ENCODE measurements at regions not wholly inside any gene's neighbourhood (a gene's known extent, or its start where the extent isn't known, plus 50 kb on each side); places are given as distances from the start of the nearest gene placed in this dataset.
"Not testable (repeated sequence)": the region's sequence is repeated elsewhere in the genome, so short reads cannot be mapped to it uniquely, and the experiment has no call there.

GRCh38 chr2:230634146-230634545, 78.5 kb upstream of the CAB39 start:
- no peak overlapping the region for H3K4me3 ChIP-seq (ENCODE audit: low read depth, low read length)
- no peak for DNase-seq (ENCODE audit: low read depth)
- TF ChIP-seq, protein P1, sequence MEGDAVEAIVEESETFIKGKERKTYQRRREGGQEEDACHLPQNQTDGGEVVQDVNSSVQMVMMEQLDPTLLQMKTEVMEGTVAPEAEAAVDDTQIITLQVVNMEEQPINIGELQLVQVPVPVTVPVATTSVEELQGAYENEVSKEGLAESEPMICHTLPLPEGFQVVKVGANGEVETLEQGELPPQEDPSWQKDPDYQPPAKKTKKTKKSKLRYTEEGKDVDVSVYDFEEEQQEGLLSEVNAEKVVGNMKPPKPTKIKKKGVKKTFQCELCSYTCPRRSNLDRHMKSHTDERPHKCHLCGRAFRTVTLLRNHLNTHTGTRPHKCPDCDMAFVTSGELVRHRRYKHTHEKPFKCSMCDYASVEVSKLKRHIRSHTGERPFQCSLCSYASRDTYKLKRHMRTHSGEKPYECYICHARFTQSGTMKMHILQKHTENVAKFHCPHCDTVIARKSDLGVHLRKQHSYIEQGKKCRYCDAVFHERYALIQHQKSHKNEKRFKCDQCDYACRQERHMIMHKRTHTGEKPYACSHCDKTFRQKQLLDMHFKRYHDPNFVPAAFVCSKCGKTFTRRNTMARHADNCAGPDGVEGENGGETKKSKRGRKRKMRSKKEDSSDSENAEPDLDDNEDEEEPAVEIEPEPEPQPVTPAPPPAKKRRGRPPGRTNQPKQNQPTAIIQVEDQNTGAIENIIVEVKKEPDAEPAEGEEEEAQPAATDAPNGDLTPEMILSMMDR (conservative IDR thresholded peaks at IDR 0.05; ENCODE audit: low read depth, low read length) = no peak

GRCh38 chr2:230634721-230635313, 77.8 kb upstream of the CAB39 start:
- DNase-seq (ENCODE audit: low read depth); H3K4me3 ChIP-seq (ENCODE audit: low read depth, low read length): not testable (repeated sequence)

- TF ChIP-seq, protein P1 (conservative IDR thresholded peaks at IDR 0.05; ENCODE audit: low read depth, low read length) = no peak
- no peak for DNase-seq (ENCODE audit: low read depth)
- H3K4me3 ChIP-seq (ENCODE audit: low read depth, low read length) = no peak overlapping the region
These were observed 75.9 kb upstream of the CAB39 start for GRCh38 chr2:230636684-230637271.

- DNase-seq (ENCODE audit: low read depth); H3K4me3 ChIP-seq (ENCODE audit: low read depth, low read length): not testable (repeated sequence)
These were observed 75.2 kb upstream of the CAB39 start for GRCh38 chr2:230637486-230637885.

DNA sequence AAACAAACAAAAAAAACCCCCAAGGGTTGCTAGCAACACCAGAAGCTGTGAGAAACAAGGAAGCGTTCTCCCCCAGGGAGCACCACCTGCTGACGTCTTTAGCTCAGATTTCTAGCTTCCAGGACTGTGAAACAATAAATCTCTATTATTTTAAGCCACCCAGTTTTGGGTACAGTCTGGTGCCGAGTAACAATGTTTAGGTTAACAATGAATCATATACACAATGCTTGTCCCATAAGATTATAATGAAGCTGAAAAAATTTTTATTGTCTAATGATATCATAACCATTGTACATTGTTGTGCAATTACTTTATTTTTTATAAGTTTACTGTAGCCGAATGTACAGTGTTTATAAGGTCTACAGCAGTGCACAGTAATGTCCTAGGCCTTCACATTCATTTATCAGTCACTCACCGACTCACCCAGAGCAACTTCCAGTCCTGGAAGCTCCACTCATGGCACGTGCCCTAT, 72.1 kb upstream of the CAB39 start:
- TF ChIP-seq, protein P1 (conservative IDR thresholded peaks at IDR 0.05; ENCODE audit: low read depth, low read length) = no peak
- no peak for DNase-seq (ENCODE audit: low read depth)

DNA sequence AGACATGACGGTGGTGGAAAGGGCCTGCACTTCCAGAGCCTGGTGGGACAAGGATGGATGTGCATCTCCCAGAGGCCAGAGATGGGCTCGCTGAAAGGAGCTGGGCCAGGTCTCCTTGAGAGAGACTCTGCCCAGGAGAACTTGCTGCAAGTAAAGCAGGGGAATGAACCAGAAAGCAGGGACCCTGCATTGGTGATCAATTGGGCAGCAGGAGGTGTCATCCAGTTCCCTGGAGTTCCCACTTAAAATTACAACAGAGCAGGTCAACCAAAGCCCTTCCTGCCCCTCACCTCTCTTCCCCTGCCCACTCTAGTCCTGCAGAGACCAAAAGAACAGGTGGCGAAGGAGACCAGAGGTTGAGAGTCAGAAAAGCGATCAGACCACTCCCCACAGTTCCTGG, 69.7 kb upstream of the CAB39 start:
- no peak overlapping the region for H3K4me3 ChIP-seq (ENCODE audit: low read depth, low read length)
- no peak for DNase-seq (ENCODE audit: low read depth)
- TF ChIP-seq, protein P1 (conservative IDR thresholded peaks at IDR 0.05; ENCODE audit: low read depth, low read length) = no peak

More for the DNA sequence above, 72.1 kb upstream of the CAB39 start:
- no peak overlapping the region for H3K4me3 ChIP-seq (ENCODE audit: low read depth, low read length)

DNA sequence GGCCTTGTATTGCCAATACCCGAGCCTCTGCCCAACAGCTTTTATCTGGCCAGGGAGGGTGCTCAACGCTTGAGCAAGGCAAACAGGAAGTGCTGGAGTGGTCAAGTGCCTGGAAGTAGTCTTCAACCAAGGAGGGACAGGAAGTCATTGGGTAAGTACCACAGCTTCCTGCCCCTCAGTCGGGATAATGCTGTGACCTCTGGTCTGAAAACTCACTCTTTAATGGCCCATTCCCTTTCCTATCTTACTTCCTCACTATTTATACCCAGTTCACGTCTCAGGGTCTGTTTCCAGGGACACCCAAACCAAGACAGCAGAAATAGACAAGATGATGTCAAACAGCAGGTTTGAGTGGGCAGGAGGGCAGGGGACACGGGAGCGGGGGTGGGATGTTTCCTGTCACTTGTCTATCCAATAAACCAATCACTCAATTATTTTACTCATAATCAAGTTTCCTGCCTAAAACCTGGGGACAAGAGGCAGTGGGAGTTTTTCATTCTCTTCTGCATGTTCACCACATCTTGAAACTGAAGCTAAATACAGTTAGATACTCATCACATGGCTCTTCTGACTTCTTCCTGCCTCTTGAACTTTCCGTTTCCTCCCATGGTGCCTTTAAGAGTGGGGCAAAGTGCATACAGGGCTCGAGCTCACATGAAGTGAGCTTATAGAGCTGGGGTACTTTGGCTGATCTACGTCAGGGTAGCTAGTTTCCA, 68.9 kb upstream of the CAB39 start:
- TF ChIP-seq, protein P1 (conservative IDR thresholded peaks at IDR 0.05; ENCODE audit: low read depth, low read length) = no peak
- DNase-seq (ENCODE audit: low read depth) = no peak
- H3K4me3 ChIP-seq (ENCODE audit: low read depth, low read length) = no peak overlapping the region
